Colon (tissue), 2 donors: ENCODE measurements at regions not wholly inside any gene's neighbourhood (a gene's known extent, or its start where the extent isn't known, plus 50 kb on each side); places are given as distances from the start of the nearest gene placed in this dataset.
"Not testable (repeated sequence)": the region's sequence is repeated elsewhere in the genome, so short reads cannot be mapped to it uniquely, and the experiment has no call there.

Source experiments
- FAIRE-seq: peaks from 2 replicates; lab custom pipeline; 2012; peaks lifted over from hg19 to GRCh38; lab: Jason Lieb, UNC
- donor health status: control.
- donor health status: control.

DNA sequence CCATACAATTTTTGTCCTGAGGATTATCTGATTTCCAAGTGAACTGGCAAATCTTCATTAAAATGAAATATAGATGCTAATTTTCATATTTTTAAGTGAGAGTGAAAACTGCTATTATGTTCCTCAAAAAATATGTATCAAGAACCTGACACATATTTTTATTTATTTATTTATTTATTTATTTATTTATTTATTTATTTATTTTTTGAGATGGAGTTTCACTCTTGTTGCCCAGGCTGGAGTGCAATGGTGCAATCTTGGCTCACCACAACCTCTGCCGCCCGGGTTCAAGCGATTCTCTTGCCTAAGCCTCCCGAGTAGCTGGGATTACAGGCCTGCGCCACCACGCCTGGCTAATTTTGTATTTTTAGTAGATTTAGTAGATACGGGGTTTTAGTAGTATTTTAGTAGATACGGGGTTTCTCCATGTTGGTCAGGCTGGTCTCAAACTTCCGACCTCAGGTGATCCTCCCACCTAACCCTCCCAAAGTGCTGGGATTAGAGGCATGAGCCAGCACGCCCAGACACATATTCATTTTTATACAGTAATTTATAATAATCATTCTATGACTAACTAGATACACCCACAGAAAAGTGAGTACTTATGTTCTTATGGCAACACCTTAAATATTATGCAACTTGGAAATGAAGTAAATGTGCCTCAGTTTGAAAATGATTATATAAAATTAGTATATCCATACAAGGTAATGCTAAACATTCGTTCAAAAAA lies 248.3 kb downstream of the CDH7 start:
- FAIRE-seq: not testable (repeated sequence)

DNA sequence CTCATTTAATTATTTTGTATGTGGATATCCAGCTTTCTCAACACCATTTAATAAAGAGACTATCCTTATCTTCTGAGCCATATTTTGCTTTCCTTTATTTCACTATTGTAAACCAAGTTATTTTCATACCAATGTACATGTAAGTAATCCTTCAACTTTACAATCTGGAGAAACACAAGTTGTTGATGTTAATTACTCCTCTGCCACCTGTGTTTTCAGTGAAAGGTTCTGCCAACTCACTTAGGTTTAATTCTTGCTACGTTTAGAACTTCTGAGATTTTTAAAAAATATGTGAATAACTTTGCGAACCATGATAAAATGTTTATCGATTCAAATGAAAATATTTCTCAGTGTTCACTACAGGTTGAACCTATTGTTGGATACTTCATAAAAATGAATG lies 244.4 kb downstream of the CDH7 start:
- no peak for FAIRE-seq

DNA sequence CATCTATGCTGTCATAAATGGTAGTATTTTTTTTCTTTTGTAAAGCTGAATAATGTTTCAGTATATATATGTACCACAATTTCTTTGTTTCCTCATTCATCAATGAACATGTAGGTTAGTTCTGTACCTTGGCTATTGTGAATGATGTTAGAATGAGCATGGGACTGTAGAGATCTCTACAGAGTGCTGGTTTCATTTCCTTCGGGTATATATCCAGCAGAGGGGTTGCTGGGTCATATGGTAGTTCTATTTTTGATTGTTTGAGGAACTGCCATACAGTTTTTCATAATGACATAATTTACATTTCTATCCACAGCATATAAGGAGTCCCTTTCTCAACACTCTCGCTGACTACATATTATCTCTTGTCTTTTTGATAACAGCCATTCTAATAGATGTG lies 243.5 kb downstream of the CDH7 start:
- FAIRE-seq: no peak

DNA sequence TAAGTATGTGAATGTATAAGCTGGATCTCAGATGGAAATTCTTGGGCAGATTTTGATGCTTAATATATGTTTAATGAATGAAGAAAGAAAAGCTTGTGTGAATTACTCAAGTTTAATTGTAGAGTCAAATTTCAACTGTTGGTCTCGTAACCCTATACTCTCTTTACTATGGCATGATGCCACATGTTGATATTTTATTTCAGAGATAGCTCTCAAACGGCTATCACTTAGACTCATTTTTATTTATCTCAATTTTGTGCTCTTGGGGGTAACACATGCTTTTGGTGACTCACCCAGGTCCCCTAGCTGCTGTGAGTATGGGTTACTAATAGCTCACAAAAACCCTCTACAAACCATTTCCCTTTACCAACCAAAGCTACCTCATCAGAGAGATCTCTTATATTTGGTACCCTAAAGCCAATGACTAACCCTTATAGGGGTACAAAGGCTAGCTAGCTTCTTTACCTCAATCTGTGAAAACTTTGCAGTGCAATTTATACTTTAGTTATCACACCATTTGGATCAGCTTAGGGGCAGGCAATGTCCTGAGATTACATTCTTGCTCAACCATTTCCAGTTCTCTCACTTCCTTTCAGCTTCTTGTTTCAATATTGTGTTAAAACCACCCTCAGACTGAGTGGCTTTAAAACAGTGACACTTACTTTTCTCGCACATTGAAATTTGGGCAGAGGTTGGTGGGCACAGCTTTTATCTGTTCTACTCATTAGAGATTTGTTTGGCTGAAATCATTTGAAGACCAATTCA lies 240.3 kb downstream of the CDH7 start:
- no peak for FAIRE-seq

DNA sequence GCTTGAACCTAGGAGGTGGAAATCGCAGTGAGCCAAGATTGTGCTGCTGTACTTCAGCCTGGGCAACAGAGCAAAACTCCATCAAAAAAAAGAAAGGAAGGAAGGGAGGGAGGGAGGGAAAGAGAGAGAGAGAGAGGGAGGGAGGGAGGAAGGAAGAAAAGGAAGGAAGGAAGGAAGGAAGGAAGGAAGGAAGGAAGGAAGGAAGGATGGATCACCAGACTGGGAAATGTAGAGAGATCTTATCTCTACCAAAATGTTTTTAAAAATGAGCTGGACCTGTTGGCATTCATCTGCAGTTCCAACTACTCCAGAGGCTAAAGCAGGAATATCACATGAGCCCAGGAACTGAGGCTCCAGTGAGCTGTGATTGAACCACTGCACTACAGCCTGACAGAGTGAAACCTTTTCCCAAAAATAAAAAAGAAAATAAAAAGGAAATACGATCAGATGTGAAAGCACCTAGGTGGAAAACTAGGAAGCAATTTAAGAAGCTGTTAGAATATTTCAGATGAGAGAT lies 239.4 kb downstream of the CDH7 start:
- FAIRE-seq: no peak

DNA sequence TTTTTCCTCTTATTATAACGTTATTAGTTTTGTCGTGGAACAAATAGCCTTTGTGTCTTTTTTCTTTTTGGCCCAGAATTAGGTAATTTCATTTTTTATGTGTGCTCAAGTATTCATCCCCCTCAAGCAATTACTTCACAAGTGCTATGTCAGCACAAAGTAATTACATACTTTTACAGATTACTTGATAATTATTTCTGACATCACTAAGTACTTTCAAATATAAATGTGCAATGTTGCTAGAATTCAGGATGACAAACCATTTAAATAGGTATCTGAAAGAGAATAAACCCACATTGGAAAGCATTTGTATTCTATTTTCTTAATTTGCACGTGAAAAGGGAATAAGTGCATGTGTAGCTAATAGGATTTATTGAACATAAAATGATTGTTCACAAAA lies 238.2 kb downstream of the CDH7 start:
- no peak for FAIRE-seq

DNA sequence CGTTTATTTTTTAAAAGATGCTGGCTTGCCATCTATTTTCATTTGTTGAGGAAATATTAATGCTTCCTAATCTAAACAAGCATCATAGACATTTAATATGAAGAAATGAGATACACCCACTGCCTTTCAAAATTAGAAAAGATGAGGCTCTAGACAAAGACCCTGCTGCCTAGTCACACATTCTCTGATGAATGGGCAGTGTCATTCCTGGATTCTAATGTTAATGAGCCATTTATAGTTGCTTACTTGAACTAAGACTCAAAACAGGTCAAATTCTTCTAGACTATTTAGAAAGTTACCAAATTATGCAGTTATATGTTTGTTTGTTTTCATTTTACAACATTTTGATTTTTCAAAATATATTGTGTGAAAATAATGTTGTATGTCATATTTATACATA lies 237.6 kb downstream of the CDH7 start:
- no peak for FAIRE-seq

DNA sequence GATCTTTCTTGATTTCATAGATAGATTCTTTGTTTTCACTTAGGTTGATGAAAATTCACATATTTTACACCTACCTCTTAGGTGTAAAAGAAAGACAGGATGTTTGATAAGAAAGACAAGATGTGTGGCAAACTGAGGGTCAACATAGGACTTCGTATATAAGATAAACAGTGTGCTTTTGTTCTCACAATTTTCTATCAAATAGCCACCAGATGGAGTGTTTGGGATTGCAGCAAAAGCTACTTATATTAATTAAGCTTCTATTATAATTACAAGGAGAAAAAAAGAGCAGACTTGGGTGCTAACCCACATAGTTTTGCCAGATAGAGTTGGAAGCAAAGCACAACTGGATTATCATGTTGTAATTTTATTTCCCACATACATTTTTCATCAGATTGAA lies 232.9 kb downstream of the CDH7 start:
- no peak for FAIRE-seq

DNA sequence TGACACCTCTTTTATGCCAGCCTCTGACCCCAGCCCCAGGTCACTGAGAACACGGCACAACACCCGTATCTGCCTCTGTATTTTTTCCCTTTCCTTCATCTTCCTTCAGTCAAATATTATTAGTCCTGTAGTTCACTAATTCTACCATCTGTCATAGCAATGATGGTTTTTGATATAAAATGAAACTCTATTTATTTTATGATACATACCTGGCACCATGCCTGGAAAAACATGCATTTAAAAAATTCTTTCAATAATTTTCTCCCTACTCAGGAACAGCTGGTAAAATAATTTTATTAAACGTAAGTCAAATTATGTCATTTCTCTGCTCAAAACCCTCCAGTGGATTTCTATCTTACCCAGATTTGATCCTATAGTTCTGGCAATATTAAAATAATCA lies 224.7 kb downstream of the CDH7 start:
- FAIRE-seq: no peak

DNA sequence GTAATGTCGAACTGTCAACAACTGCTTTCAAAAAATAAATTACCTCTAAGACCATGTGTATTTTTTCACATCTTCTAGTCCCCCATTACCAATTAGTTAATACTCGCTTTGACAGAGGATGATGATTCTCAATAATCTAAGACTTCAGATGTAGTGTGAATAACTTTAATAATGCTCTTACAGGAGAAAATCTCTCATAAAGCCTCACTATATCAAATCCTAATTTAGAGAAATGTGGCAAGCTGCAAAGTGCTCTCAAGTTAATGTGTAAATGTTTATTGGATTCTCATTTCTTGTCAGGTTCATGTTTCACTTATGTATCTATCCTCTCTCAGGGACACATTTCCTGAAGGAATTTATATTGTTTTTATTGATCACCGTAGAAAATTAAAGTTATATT lies 223.9 kb downstream of the CDH7 start:
- FAIRE-seq: no peak

DNA sequence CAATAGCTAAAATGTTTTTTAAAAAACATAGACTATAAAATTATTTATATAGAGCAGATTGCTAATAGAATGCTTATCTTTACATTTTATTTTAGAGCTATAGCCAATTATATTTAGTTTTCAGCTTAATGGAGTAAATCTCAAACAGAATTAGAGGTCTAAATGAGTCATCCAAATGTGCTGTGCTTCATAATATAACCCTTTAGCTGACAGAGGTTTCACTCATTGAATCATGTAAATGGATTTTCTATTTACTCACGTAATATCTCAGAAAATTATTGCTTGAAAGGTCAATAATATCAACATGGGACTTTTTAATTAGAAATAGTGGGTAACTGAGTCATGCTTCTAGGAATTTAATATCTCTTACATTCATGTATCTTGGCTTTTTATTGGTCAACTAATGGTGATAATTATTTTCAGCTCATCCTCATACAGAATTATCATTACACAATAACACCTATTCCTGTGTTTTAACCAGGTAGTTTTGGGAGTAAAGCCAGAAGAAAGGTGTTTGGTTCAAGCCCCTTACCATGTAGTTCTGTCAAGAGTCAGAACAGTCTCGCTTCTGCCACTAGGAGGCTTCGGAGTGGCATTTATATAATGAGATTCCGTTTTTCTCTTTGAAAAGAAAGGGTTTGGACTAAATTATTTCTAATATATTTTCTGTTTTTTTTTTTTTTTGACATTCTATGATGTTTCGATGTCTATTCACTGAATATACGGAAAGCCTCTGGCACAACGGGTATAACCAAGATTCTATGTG lies 217.6 kb downstream of the CDH7 start:
- no peak for FAIRE-seq

DNA sequence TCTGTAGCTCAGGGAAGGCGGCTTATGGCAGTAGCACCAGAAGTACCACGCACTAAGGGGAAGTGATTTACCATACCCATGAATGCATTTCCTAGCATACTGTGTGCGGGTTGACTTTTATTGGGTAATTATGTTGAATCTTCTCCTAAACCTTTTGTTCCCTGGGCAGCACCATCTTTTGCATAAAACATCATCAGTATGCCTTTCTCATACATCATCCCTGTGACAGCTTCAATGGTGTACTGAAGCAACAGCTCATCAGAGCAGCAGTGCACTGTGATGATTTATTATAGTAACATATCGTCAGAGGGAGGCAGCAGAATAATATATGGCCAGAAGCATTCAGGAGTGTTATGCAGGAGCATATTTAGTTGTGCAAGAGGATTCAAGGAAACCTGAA lies 204.9 kb downstream of the CDH7 start:
- FAIRE-seq: no peak

DNA sequence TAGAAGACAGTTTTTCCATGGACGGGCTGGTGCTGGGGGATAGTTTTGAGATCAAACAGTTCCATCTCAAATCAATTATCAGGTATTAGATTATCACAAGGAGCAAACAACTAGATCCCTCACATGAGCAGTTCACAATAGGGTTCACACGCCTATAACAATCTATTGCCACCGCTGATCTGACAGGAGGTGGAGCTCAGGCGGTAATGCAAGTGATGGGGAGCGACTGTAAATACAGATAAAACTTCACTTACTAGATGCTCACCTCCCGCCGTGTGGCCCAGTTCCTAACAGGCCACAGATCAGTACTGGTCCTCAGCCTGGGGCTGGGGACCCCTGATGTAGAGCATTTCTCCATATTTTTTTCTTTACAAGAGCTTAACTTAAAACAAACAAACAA lies 203.6 kb downstream of the CDH7 start:
- FAIRE-seq: no peak

DNA sequence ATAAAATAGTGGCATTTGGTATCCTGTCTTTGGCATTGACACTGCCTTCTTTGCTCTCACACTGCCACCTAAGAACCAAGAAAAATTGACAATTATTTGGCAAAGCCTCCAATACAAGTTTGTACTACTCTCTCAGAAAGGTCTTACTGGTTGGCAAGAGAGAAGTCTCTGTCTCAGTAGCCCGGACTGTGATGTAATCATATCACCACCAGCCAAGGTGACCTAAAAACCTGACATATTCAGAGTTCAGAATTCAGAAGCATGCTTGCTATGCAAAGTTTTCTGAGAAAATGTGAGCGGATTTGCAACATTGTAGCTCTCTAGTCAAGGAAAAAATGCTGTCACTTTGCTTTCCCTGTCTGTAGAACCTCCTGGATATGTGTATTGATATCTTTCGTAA lies 196.0 kb downstream of the CDH7 start:
- no peak for FAIRE-seq

DNA sequence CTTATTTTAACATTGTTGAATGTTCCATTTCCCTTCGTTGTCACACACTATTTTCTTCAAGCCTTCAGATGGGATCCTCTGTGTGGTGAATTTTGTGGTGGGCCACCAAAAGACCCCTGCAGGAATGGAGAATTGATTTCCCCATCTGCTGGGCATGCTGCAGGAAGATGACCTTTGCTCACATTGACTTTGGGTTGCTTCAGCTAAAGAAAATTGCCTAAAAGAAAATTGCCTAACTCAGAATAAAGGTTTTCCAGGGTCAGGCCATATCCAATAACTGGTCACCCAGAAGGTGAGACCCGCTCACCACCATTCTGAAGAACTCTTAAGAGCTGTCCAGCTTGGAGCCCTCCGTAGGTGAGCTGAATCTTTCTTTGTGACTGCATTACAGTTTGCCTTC lies 192.5 kb downstream of the CDH7 start:
- FAIRE-seq: no peak

DNA sequence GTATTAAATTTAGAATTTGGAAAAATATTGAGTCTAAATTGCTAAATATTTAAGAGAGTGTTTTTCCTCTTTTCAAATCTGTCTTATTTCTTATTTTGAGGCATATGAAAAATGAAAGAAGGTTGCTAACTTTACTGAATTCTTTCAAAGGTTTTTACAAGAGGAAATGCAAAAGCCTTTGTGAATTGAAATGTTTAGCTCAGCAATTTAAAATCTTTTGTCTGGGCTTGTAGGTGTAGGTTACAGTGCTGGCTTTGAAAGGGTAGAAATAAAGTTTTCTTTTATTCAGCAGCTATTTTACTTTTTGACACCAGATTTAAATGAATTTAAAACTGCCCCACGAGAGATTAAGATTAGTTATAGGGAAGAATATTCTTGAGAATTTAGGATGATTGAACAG lies 192.0 kb downstream of the CDH7 start:
- FAIRE-seq: no peak

DNA sequence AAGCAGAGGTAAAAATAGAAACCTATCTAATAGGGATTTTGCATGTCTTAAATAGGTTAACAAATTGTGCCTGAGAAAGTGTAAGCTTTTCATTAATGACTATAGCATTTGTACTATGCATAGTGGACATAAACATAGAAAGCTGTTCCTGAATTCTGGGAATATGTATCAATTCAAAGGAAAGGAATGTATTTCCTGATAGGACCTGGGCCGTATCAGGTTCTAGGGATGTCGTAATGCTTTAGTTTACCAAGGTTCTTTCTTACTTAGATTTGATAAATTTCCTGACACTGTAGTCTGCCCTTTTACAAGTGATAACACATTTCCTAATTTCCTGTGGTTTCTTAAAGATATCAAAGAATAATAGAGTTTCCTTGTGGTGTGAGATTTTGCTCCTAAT lies 191.3 kb downstream of the CDH7 start:
- FAIRE-seq: no peak

DNA sequence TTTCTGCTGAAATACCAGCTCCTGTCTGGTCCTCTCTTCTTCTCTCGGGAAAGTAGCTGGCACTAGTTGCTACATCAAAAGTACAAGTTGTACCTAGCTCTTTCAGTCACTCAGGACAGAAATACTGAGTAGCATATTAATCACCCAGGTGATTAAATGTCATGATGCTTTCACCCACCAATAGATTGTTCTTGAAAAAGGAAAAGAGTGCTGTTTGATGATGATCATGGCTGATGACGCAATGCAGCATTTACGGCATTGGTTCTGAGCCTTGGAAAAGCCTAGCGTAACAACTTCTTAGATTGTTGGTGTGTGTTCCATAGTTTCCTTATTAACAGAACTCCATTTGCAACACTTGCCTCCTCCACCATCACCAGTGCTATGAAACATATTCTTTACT lies 190.7 kb downstream of the CDH7 start:
- FAIRE-seq: no peak
